ENCODE measurements at regions not wholly inside any gene's neighbourhood (a gene's known extent, or its start where the extent isn't known, plus 50 kb on each side); places are given as distances from the start of the nearest gene placed in this dataset.

- no peak for DNase-seq (ENCODE audit: low spot score)
These were observed 52.5 kb upstream of the RXFP2 start for GRCh38 chr13:31686670-31687425.

Measured in mucosa of gallbladder (tissue), 1 donor.